ENCODE measurements at regions not wholly inside any gene's neighbourhood (a gene's known extent, or its start where the extent isn't known, plus 50 kb on each side); places are given as distances from the start of the nearest gene placed in this dataset.
"Not testable (repeated sequence)": the region's sequence is repeated elsewhere in the genome, so short reads cannot be mapped to it uniquely, and the experiment has no call there.

DNA sequence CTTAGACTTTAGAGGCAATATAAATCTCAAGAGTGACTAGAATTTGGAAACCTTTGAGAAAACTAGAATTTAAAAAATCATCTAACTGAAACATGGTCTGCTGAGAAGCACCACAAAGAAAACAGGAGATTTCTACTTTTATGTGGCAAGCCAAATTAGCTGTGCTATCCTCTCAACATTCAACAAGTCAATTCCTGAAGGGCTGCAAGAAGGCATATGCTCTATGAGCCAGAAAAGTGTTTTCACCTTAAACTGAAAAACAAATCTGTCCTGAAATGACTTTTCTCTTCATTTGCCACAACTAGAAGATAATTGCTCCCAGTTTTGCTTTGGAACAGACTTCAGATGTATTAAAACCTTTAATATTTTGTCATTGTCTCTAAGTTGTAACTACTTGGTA is 263.2 kb upstream of the EDNRA start:
- H3K4me3 Mint-ChIP-seq = no peak overlapping the region
- DNase-seq (no peak), ATAC-seq (no peak)
- H3K27ac Mint-ChIP-seq = no peak overlapping the region
- no peaks in the 10 kb centered on the region for H3K27me3 Mint-ChIP-seq
- H3K36me3 Mint-ChIP-seq (ENCODE audit: low read depth) = no peaks in the 10 kb centered on the region
- H3K9me3 ChIP-seq (ENCODE audit: control insufficient read depth, low read length, poor library complexity, severe bottlenecking) = no peaks in the 10 kb centered on the region
- H3K4me1 Mint-ChIP-seq = no peaks in the 10 kb centered on the region

DNA sequence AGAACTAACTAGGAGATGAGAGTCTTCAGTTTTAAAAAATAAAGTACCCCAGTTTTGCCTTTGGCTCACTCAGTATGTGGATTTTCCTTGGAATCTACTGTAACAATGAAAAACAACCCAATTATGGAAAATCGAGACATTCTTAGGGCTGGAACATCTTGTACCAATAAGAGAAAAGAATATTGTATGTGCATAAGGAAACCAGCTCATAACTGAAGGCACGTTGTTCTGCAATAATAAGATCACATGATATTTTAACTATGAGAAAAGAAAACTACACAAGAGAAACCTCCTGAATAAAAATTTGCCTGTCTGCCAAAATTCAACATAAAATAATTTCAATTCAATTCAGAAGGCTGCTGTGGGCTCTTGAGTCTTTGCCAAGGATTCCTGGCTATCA is 261.8 kb upstream of the EDNRA start:
- no peak overlapping the region for H3K4me3 Mint-ChIP-seq
- DNase-seq (no peak), ATAC-seq (no peak)
- no peaks in the 10 kb centered on the region for H3K36me3 Mint-ChIP-seq (ENCODE audit: low read depth)
- no peaks in the 10 kb centered on the region for H3K9me3 ChIP-seq (ENCODE audit: control insufficient read depth, low read length, poor library complexity, severe bottlenecking)
- H3K27me3 Mint-ChIP-seq = no peaks in the 10 kb centered on the region
- no peaks in the 10 kb centered on the region for H3K4me1 Mint-ChIP-seq
- no peak overlapping the region for H3K27ac Mint-ChIP-seq

DNA sequence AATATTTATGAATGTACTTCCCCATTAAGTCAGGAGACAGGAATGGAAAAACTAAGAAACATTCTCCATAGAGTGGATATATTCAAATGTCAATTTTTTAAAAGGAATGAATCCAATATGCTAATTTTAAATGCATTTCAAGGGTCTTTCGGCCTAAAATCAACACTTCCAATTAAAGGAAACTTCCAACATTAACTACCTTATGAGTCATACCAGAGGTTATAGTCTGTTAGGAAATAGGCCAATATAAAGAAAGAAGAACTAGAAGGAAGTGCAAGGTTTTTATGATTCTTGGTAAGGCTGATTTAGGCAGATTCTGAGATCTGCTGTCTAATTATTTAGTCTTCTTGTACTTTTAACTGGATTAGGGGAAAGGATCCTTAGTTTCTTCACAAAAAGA is 260.1 kb upstream of the EDNRA start:
- DNase-seq = no peak
- Mint-ChIP-seq H3K27ac (no peak overlapping the region), H3K36me3 (ENCODE audit: low read depth) (no peaks in the 10 kb centered on the region), H3K4me1 (no peaks in the 10 kb centered on the region), H3K4me3 (no peak overlapping the region), H3K27me3 (no peaks in the 10 kb centered on the region)
- no peaks in the 10 kb centered on the region for H3K9me3 ChIP-seq (ENCODE audit: control insufficient read depth, low read length, poor library complexity, severe bottlenecking)
- ATAC-seq = no peak

DNA sequence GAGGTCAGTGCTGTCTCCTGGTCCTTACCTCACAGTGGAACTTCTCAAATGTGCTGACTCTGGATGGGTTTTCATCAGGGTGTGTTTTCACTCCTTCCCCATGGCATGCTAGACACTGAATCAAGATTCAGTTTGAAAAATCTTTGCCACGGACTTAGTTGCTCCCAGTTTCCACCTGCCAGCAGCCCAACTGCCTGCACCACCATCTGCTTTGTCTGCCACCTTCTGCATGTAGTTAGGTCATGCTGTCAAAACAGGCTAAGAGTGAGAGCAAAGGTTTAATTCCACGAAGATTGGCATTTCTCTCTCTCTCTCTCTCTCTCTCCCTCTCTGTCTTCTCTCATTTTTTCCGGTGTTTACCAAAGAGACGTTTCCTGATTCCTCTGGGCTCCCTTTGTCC is 258.0 kb upstream of the EDNRA start:
- Mint-ChIP-seq H3K4me3 (no peak overlapping the region), H3K4me1 (no peaks in the 10 kb centered on the region), H3K36me3 (ENCODE audit: low read depth) (no peaks in the 10 kb centered on the region), H3K27me3 (no peaks in the 10 kb centered on the region), H3K27ac (no peak overlapping the region)
- ATAC-seq (no peak), DNase-seq (no peak)
- H3K9me3 ChIP-seq (ENCODE audit: control insufficient read depth, low read length, poor library complexity, severe bottlenecking) = no peaks in the 10 kb centered on the region

DNA sequence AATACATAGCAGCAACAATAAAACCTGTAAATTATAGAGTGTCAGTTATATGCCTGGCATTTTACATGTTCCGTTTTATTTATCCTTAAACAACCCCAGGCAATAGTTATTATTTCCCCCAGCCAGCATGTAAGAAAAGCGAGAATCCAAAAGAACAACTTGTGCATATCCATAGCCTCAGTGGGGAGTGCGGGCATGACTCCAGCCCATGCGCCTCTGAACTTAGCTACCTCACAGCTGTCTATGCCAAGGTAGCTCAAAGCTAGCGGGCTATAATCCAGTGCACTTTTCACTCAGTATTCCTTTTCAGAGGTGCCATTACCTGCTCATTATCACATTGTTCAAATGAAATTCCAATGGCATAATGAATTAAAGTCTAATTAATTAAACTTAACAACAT is 257.3 kb upstream of the EDNRA start:
- Mint-ChIP-seq H3K4me3 (no peak overlapping the region), H3K4me1 (no peaks in the 10 kb centered on the region), H3K27ac (no peak overlapping the region), H3K27me3 (no peaks in the 10 kb centered on the region), H3K36me3 (ENCODE audit: low read depth) (no peaks in the 10 kb centered on the region)
- no peak for ATAC-seq
- H3K9me3 ChIP-seq (ENCODE audit: control insufficient read depth, low read length, poor library complexity, severe bottlenecking) = no peaks in the 10 kb centered on the region
- no peak for DNase-seq

DNA sequence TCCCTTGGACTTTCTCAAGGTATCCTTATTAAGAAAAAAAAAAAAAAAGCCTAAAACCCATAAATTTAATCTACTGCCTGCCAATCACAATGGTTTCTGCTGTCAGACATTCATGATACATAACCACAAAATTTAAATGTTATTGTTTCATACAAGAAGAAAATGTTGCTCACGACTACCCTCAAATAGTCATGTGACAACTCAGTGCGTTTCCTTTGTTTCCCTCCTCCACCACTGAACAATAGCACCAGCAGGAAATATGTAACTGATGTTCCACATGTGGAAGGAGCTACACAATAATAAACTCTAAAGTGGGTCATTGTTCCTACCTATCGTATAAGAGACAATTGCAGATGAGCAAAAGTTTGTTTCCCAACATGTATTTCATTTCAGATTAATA is 244.1 kb upstream of the EDNRA start:
- DNase-seq (no peak), ATAC-seq (no peak)
- Mint-ChIP-seq H3K4me1 (no peaks in the 10 kb centered on the region), H3K4me3 (no peak overlapping the region), H3K27me3 (no peaks in the 10 kb centered on the region), H3K27ac (no peak overlapping the region), H3K36me3 (ENCODE audit: low read depth) (no peaks in the 10 kb centered on the region)
- H3K9me3 ChIP-seq (ENCODE audit: control insufficient read depth, low read length, poor library complexity, severe bottlenecking) = no peaks in the 10 kb centered on the region

DNA sequence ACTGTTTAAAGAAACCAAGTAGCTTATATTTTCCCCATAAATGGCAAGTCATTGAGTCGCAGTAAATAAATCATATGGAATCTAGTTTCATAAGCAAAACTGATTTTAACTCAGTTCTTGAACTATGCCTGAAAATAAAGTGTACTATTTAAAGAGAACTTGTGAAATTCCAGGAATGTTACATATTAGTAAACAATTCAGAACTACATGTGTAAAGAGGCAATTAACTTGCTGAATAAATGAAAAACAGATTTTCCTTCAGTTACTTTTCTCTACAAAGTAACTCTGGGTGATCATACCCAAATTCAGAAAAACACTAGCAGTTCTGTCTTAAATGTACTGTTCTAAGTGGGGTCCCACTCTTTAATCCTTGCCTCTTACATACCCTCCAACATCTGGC is 236.1 kb upstream of the EDNRA start:
- ATAC-seq (no peak), DNase-seq (no peak)
- Mint-ChIP-seq H3K27ac (no peak overlapping the region), H3K27me3 (no peaks in the 10 kb centered on the region), H3K4me1 (no peaks in the 10 kb centered on the region), H3K4me3 (no peak overlapping the region), H3K36me3 (ENCODE audit: low read depth) (no peaks in the 10 kb centered on the region)
- no peaks in the 10 kb centered on the region for H3K9me3 ChIP-seq (ENCODE audit: control insufficient read depth, low read length, poor library complexity, severe bottlenecking)

DNA sequence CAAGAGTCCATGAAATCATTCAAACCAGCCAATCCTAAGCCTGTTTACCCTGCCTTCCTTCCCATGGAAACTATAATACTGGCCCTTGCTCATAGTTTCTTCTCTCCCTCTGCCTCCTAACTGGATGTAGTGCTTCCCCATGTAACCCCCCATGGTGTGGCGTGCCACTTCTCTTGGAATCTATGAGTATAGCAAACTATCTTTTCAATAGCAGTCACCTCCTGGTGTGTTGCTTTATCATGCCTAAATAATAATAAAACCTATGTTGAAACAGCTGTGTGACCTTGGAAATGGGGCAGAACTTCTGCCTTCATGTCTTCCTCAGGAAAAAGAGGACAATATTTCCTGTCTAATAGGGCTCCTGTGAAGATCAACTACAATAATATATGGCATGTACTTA is 234.8 kb upstream of the EDNRA start:
- ATAC-seq = no peak
- no peak overlapping the region for H3K4me3 Mint-ChIP-seq
- H3K9me3 ChIP-seq (ENCODE audit: control insufficient read depth, low read length, poor library complexity, severe bottlenecking) = no peaks in the 10 kb centered on the region
- DNase-seq = no peak
- H3K27me3 Mint-ChIP-seq = no peaks in the 10 kb centered on the region
- no peaks in the 10 kb centered on the region for H3K4me1 Mint-ChIP-seq
- H3K27ac Mint-ChIP-seq = no peak overlapping the region
- no peaks in the 10 kb centered on the region for H3K36me3 Mint-ChIP-seq (ENCODE audit: low read depth)

DNA sequence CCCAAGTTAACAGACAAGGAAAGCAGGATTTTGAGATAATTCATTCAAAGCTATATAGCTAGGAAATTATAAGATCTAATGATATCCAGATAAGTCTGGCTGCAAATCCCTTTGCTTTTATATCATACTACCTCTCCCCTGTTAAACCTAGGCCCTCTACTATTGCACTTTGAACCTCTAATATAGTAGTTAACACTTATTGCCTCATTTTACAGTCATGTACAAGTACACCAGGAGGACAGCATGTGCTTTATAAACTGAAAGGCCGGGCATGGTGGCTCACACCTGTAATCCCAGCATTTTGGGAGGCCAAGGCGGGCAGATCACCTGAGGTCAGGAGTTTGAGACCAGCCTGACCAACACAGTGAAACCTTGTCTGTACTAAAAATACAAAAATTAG is 234.4 kb upstream of the EDNRA start:
- H3K9me3 ChIP-seq (ENCODE audit: control insufficient read depth, low read length, poor library complexity, severe bottlenecking); H3K27ac Mint-ChIP-seq; ATAC-seq; H3K36me3 Mint-ChIP-seq (ENCODE audit: low read depth); H3K4me1 Mint-ChIP-seq; H3K27me3 Mint-ChIP-seq; H3K4me3 Mint-ChIP-seq; DNase-seq: not testable (repeated sequence)

DNA sequence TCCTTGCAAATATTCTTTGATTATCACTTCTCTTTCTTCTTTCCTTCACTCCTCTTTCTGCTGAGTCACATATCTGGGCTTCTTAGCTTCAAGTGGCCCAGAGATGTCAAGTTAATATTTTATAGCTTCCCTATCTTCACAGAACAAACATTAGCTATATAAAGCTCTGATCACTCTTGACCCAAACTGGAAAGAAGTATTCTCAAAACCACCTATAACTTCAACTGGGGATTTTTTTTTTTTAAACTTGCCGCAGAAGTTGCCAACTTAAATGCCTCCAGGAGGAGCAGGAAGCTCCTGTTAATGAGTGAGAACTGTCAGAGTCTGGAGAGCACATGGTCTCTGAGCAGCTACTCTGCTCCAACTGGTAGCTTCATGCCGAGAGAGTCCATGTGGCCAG is 233.3 kb upstream of the EDNRA start:
- no peaks in the 10 kb centered on the region for H3K27me3 Mint-ChIP-seq
- DNase-seq = no peak
- no peak for ATAC-seq
- H3K9me3 ChIP-seq (ENCODE audit: control insufficient read depth, low read length, poor library complexity, severe bottlenecking) = no peaks in the 10 kb centered on the region
- no peak overlapping the region for H3K4me3 Mint-ChIP-seq
- no peaks in the 10 kb centered on the region for H3K36me3 Mint-ChIP-seq (ENCODE audit: low read depth)
- no peak overlapping the region for H3K27ac Mint-ChIP-seq
- H3K4me1 Mint-ChIP-seq = no peaks in the 10 kb centered on the region

DNA sequence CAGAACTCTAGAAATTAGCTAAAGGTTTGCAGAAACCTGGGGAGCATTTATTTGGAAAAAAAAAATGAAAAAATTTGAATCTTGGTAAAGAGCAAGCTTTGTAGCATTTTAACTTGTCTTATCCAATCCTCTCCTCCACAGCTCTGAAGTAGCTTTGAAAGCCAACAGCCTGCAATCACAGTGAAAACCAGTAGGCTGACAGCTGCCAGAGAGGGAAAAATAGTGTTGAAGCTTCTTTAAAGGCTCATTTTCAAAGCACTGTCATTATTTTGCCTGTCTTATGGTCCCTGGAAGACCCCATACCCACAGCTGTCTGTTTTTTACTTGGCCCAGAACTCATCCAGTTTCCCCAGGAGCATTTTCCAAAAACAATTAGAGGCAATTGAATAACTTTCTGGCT is 230.8 kb upstream of the EDNRA start:
- H3K4me3 Mint-ChIP-seq = no peak overlapping the region
- H3K27ac Mint-ChIP-seq = no peak overlapping the region
- H3K36me3 Mint-ChIP-seq (ENCODE audit: low read depth) = no peaks in the 10 kb centered on the region
- DNase-seq = no peak
- no peaks in the 10 kb centered on the region for H3K4me1 Mint-ChIP-seq
- no peak for ATAC-seq
- H3K9me3 ChIP-seq (ENCODE audit: control insufficient read depth, low read length, poor library complexity, severe bottlenecking) = no peaks in the 10 kb centered on the region
- H3K27me3 Mint-ChIP-seq = no peaks in the 10 kb centered on the region

DNA sequence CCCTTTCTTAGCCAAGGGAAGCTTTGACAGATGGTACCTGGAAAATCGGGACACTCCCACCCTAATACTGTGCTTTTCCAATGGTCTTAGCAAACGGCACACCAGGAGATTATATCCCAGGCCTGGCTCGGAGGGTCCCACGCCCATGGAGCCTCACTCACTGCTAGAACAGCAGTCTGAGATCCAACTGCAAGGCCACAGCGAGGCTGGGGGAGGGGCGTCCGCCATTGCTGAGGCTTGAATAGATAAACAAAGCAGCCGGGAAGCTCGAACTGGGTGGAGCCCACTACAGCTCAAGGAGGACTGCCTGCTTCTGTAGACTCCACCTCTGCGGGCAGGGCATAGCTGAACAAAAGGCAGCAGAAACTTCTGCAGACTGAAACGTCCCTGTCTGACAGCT is 225.6 kb upstream of the EDNRA start:
- not testable (repeated sequence) for H3K27ac Mint-ChIP-seq, H3K27me3 Mint-ChIP-seq

DNA sequence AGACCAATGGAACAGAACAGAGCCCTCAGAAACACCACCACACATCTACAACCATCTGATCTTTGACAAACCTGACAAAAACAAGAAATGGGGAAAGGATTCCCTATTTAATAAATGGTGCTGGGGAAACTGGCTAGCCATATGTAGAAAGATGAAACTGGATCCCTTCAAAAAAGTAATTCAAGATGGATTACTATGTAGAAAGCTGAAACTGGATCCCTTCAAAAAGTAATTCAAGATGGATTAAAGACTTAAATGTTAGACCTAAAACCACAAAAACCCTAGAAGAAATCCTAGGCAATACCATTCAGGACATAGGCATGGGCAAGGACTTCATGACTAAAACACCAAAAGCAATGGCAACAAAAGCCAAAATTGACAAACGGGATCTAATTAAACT is 221.6 kb upstream of the EDNRA start:
- DNase-seq; H3K27me3 Mint-ChIP-seq; H3K36me3 Mint-ChIP-seq (ENCODE audit: low read depth); H3K27ac Mint-ChIP-seq; H3K9me3 ChIP-seq (ENCODE audit: control insufficient read depth, low read length, poor library complexity, severe bottlenecking); ATAC-seq; H3K4me1 Mint-ChIP-seq; H3K4me3 Mint-ChIP-seq: not testable (repeated sequence)

More for the DNA sequence above, 225.6 kb upstream of the EDNRA start:
- DNase-seq; H3K4me1 Mint-ChIP-seq; H3K9me3 ChIP-seq (ENCODE audit: control insufficient read depth, low read length, poor library complexity, severe bottlenecking); H3K4me3 Mint-ChIP-seq; H3K36me3 Mint-ChIP-seq (ENCODE audit: low read depth); ATAC-seq: not testable (repeated sequence)

DNA sequence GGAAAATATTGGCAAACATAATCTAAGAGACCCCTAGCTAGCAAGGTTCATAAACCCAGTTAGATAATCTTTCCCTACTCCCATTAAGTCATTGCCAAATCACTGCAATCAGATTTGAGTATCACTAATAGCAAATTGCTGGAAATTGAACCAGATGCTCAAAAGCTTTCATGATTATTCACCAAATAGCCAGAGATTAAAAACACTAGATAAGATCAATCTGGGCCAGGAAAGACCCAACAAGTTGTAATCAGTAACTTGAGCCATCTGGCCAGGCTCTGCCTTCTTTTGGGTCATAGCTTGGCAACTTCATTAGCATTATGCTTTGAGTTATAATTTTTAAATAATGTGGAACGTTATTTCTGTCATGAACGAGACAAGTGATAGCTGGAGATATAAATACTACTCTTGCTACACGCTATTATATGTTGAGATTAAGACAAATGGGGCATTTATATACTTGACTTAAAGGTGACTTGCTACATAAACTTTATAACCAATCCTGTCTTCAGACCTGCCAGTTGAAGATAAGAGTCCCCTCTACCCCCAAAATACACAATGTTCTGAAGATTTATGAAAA is 196.6 kb upstream of the EDNRA start:
- DNase-seq = no peak
- H3K36me3 Mint-ChIP-seq (ENCODE audit: low read depth) = no peaks in the 10 kb centered on the region
- no peaks in the 10 kb centered on the region for H3K27me3 Mint-ChIP-seq
- no peak overlapping the region for H3K27ac Mint-ChIP-seq
- no peak for ATAC-seq
- no peaks in the 10 kb centered on the region for H3K9me3 ChIP-seq (ENCODE audit: control insufficient read depth, low read length, poor library complexity, severe bottlenecking)
- no peak overlapping the region for H3K4me3 Mint-ChIP-seq
- no peaks in the 10 kb centered on the region for H3K4me1 Mint-ChIP-seq

DNA sequence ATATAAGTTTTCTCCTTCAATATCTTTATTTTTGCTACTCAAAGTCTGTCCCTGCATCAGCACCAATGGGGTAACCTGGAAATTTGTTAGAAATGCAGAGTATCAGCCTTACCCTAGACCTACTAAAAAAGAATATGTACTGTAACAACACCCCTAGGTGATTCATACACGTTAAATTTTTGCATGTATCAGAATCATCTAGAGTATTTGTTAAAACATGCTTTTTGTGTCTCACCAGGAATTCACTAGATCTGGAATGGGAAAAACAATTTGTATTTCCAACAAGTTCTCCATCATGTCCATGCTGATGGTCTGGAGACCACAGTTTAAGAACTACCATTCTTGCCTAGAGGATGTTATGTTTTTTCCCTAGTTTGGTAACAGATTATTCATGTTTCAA is 196.0 kb upstream of the EDNRA start:
- Mint-ChIP-seq H3K4me3 (no peak overlapping the region), H3K27me3 (no peaks in the 10 kb centered on the region), H3K36me3 (ENCODE audit: low read depth) (no peaks in the 10 kb centered on the region), H3K4me1 (no peaks in the 10 kb centered on the region), H3K27ac (no peak overlapping the region)
- DNase-seq = no peak
- no peaks in the 10 kb centered on the region for H3K9me3 ChIP-seq (ENCODE audit: control insufficient read depth, low read length, poor library complexity, severe bottlenecking)
- no peak for ATAC-seq
